Activated naive CD4-positive, alpha-beta T cell treated with anti-CD3 and anti-CD28 coated beads for 36 hours (primary cell): ENCODE measurements at regions not wholly inside any gene's neighbourhood (a gene's known extent, or its start where the extent isn't known, plus 50 kb on each side); places are given as distances from the start of the nearest gene placed in this dataset.

ENCODE experiments used
- CTCF ChIA-PET: fragments of 350-600 bp; sonication (Branson Sonifier 250); formaldehyde crosslinking; loops from one replicate; lab custom pipeline; 2021; ENCODE audit warnings: antibody characterized with exemption; lab: Charles Lee
- DNase-seq: peaks from one replicate; pipeline ENCODE4 v3.0.0-alpha.2; 2020
- H3K27ac Mint-ChIP-seq: one replicate; pipeline ENCODE4 v1.8.0; 2021; ENCODE audit warnings: mild to moderate bottlenecking, mixed read lengths
- H3K27me3 Mint-ChIP-seq: one replicate; pipeline ENCODE4 v1.8.0; 2021; ENCODE audit warnings: low read depth, mixed read lengths
- H3K36me3 Mint-ChIP-seq: one replicate; pipeline ENCODE4 v1.8.0; 2021; ENCODE audit warnings: low read depth, mixed read lengths
- H3K4me1 Mint-ChIP-seq: one replicate; pipeline ENCODE4 v1.8.0; 2021; ENCODE audit warnings: low read depth, mixed read lengths
- H3K4me3 Mint-ChIP-seq: one replicate; pipeline ENCODE4 v1.8.0; 2021; ENCODE audit warnings: mild to moderate bottlenecking, moderate library complexity, mixed read lengths
- H3K9me3 Mint-ChIP-seq: one replicate; pipeline ENCODE4 v1.8.0; 2021; ENCODE audit warnings: mixed read lengths
- intact Hi-C: fragments of 100-400 bp; cut with micrococcal nuclease; formaldehyde crosslinking; loops from one replicate; pipeline ENCODE4 v1.15.1; 2023

GRCh38 chr12:93944911-93945310 is 203.5 kb upstream of the PLXNC1 start:
- Mint-ChIP-seq H3K4me1 (peaks cover 2% of the 10 kb centered on the region), H3K27ac (no peak overlapping the region), H3K4me3 (no peak overlapping the region), H3K9me3 (peaks cover 2% of the 10 kb centered on the region), H3K36me3 (no peaks in the 10 kb centered on the region), H3K27me3 (no peaks in the 10 kb centered on the region)
- CTCF ChIA-PET = no interaction called here
- no peak for DNase-seq
- intact Hi-C loops = no loop called here

DNA sequence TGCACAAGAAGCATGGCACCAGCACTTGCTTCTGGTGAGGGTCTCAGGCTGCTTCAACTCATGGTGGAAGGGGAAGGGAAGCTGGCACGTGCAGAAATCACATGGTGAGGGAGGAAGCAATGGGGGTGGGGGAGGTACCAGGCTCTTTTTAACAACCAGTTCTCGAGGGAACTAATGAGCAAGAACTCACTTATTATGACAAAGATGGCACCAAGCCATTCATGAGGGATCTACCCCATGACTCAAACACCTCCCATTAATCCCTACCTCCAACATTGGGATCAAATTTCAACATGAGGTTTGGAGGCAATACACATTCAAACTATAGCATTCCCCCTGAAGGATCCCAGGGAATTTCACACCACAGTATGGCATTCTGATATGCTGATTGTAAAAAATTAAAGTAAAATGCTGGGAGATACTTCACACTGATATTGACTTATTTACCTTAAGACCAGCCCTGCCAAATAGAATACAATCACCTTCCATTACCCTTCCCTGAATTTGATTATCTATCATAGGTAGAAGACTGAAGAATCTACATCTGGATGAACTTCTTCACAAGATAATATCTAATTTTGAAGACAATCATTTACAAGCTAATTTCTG is 201.7 kb upstream of the PLXNC1 start:
- Mint-ChIP-seq H3K27me3 (no peaks in the 10 kb centered on the region), H3K9me3 (peaks cover 2% of the 10 kb centered on the region), H3K4me3 (no peak overlapping the region), H3K4me1 (peaks cover 4% of the 10 kb centered on the region), H3K27ac (no peak overlapping the region), H3K36me3 (no peaks in the 10 kb centered on the region)
- no peak for DNase-seq
- CTCF ChIA-PET = interaction anchor here (0.6 to 1.8 kb wide), 2 partner anchors 179 to 1338 kb away, joined by 3 to 4 read pairs; no protein-coding TSS in a partner anchor
- intact Hi-C loops = no loop called here

- no peaks in the 10 kb centered on the region for H3K27me3 Mint-ChIP-seq
- DNase-seq = no peak
- peaks cover 9% of the 10 kb centered on the region for H3K4me1 Mint-ChIP-seq
- peaks cover 2% of the 10 kb centered on the region for H3K9me3 Mint-ChIP-seq
- intact Hi-C loops = no loop called here
- H3K4me3 Mint-ChIP-seq = no peak overlapping the region
- H3K36me3 Mint-ChIP-seq = no peaks in the 10 kb centered on the region
- H3K27ac Mint-ChIP-seq = no peak overlapping the region
- CTCF ChIA-PET = interaction anchor here (1.4 to 1.8 kb wide), 2 partner anchors 155 to 180 kb away, joined by 4 read pairs; no protein-coding TSS in a partner anchor
These were observed 200.9 kb upstream of the PLXNC1 start for GRCh38 chr12:93947486-93947885.

- CTCF ChIA-PET = no interaction called here
- H3K27ac Mint-ChIP-seq = no peak overlapping the region
- H3K36me3 Mint-ChIP-seq = no peaks in the 10 kb centered on the region
- H3K4me3 Mint-ChIP-seq = no peak overlapping the region
- H3K4me1 Mint-ChIP-seq = peaks cover 9% of the 10 kb centered on the region
- no peak for DNase-seq
- no peaks in the 10 kb centered on the region for H3K27me3 Mint-ChIP-seq
- H3K9me3 Mint-ChIP-seq = peaks cover 2% of the 10 kb centered on the region
- intact Hi-C loops = no loop called here
These were observed 198.1 kb upstream of the PLXNC1 start for GRCh38 chr12:93950311-93950710.

DNA sequence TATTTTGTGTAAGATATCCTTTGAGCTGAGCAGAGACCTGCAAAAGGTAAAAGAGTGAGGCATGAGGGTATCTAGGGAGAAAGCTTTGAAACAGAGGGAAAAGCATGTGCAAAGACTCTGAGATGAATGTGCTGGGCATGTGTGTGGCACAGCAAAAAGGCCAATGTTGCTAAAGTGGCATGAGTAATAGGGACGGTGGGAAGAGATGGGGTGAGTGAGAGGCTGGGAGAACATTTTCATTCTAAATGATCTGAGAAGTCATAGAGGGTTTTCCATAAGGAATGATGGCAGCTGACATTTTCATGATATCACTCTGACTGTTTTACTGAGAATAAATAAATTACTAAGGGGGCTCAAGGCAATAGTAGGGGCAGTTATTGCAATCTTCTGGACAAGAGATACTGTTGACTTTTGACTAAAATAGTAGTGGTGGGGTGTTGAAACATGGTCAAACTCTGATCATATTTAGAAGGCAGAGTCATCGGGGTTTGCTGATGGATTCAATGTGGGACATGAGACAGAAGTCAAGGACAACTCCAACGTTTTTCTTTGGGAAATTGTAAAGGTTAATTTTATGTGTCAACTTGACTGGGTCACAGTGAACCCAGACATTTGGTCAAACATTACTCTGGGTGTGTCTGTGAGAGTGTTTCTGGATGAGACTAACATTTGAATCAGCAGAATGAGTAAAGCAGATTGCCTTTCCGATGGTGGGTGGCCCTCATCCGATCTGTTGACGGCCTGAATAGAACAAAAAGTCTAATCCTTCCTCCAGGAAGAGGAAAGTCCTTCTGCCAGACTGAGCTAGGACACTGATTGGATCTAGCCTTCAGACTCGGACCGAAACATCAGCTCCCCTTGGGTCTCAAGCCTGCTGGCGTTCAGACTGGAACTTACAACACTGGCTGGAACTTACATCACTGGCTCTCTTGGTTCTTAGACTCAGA is 193.9 kb upstream of the PLXNC1 start:
- Mint-ChIP-seq H3K4me3 (no peak overlapping the region), H3K27ac (no peak overlapping the region), H3K9me3 (peaks cover 8% of the 10 kb centered on the region), H3K36me3 (no peaks in the 10 kb centered on the region), H3K27me3 (no peaks in the 10 kb centered on the region), H3K4me1 (peaks cover 8% of the 10 kb centered on the region)
- intact Hi-C loops = no loop called here
- CTCF ChIA-PET = interaction anchor here (0.6 to 1.7 kb wide), 3 partner anchors 11 to 148 kb away, joined by 3 to 5 read pairs (median 3); no protein-coding TSS in a partner anchor
- no peak for DNase-seq

DNA sequence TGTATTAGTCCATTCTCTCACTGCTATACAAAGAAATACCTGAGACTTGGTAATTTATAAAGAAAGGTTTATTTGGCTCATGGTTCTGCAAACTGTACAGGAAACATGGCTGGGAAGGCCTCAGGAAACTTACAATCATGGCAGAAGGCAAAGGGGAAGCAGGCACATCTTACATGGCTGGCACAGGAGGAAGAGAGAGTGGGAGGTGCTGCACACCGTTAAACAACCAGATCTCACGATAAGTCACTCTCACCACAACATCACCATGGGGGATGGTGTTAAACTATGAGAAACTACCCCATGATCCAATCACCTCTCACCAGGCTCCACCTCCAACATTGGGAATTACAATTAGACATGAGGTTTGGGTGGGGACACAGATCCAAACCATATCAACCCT is 191.8 kb upstream of the PLXNC1 start:
- CTCF ChIA-PET = no interaction called here
- no peak overlapping the region for H3K27ac Mint-ChIP-seq
- H3K4me1 Mint-ChIP-seq = peaks cover 6% of the 10 kb centered on the region
- intact Hi-C loops = no loop called here
- H3K9me3 Mint-ChIP-seq = peaks cover 6% of the 10 kb centered on the region
- DNase-seq = no peak
- H3K27me3 Mint-ChIP-seq = no peaks in the 10 kb centered on the region
- H3K36me3 Mint-ChIP-seq = no peaks in the 10 kb centered on the region
- no peak overlapping the region for H3K4me3 Mint-ChIP-seq

DNA sequence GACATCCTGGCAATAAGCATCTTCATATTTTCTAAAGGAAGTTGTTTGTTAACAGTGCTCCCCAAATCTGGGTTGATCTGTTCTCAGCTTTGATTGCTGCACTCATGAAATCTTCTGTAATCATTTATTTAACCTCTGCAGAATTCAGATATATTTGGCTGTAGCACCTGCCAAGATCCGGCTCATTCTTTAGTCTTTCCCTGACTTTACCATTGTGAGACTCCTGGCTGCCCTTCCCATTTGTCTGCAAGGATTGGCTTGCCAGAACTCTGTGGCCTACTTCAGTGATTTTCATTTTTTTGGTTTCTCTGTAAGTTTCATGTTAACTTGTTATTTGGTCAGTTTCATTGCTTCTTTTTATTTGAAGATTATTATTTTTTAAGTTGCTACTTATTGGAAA is 191.2 kb upstream of the PLXNC1 start:
- no peaks in the 10 kb centered on the region for H3K27me3 Mint-ChIP-seq

DNA sequence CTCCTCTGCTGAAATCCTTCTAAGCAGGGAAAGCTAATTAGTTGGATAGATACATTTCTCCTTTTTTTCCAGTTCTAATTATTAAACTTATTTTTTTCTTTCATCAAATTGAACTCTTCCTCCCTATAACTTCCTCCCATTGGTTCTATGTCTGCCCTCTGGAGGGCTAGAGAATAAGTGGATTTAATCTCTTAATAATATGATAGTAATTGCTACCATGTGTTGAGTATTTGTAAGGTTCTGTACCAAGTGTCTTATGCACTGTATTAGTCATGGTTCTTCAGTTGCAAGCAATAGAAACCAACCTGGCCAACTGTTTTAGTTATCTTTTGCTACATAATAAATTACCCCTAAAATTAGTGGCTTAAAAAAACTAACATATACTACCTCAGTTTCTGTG is 190.5 kb upstream of the PLXNC1 start:
- H3K36me3 Mint-ChIP-seq = no peaks in the 10 kb centered on the region
- intact Hi-C loops = no loop called here
- peaks cover 3% of the 10 kb centered on the region for H3K4me1 Mint-ChIP-seq
- peaks cover 6% of the 10 kb centered on the region for H3K9me3 Mint-ChIP-seq
- DNase-seq = no peak
- H3K27ac Mint-ChIP-seq = no peak overlapping the region
- CTCF ChIA-PET = interaction anchor here (0.7 to 1.1 kb wide), 3 partner anchors 24 to 455 kb away, joined by 3 read pairs; no protein-coding TSS in a partner anchor
- H3K4me3 Mint-ChIP-seq = no peak overlapping the region
- H3K27me3 Mint-ChIP-seq = no peaks in the 10 kb centered on the region

More for the DNA sequence above, 191.2 kb upstream of the PLXNC1 start:
- Mint-ChIP-seq H3K27ac (no peak overlapping the region), H3K4me3 (no peak overlapping the region), H3K36me3 (no peaks in the 10 kb centered on the region), H3K4me1 (peaks cover 4% of the 10 kb centered on the region), H3K9me3 (peaks cover 6% of the 10 kb centered on the region)
- intact Hi-C loops = no loop called here
- no peak for DNase-seq
- CTCF ChIA-PET = interaction anchor here (0.7 to 1.1 kb wide), 2 partner anchors 25 to 347 kb away, joined by 3 read pairs; no protein-coding TSS in a partner anchor

GRCh38 chr12:93959657-93960056 is 188.7 kb upstream of the PLXNC1 start:
- CTCF ChIA-PET = no interaction called here

GRCh38 chr12:93960521-93960920 is 187.9 kb upstream of the PLXNC1 start:
- intact Hi-C loops = no loop called here
- Mint-ChIP-seq H3K36me3 (no peaks in the 10 kb centered on the region), H3K27ac (no peak overlapping the region), H3K9me3 (peaks cover 6% of the 10 kb centered on the region), H3K4me3 (no peak overlapping the region), H3K4me1 (peaks cover 3% of the 10 kb centered on the region), H3K27me3 (no peaks in the 10 kb centered on the region)
- DNase-seq = no peak
- CTCF ChIA-PET = interaction anchor here (2.3 kb wide), 1 partner anchor 115 kb away, joined by 4 read pairs; no protein-coding TSS in a partner anchor

More at GRCh38 chr12:93959657-93960056, 188.7 kb upstream of the PLXNC1 start:
- Mint-ChIP-seq H3K4me1 (peaks cover 3% of the 10 kb centered on the region), H3K27me3 (no peaks in the 10 kb centered on the region), H3K9me3 (peaks cover 6% of the 10 kb centered on the region), H3K27ac (no peak overlapping the region), H3K4me3 (no peak overlapping the region), H3K36me3 (no peaks in the 10 kb centered on the region)
- intact Hi-C loops = no loop called here
- no peak for DNase-seq

GRCh38 chr12:93962336-93962735 is 186.0 kb upstream of the PLXNC1 start:
- Mint-ChIP-seq H3K27ac (no peak overlapping the region), H3K27me3 (no peaks in the 10 kb centered on the region), H3K9me3 (no peaks in the 10 kb centered on the region), H3K4me1 (peaks cover 5% of the 10 kb centered on the region), H3K36me3 (no peaks in the 10 kb centered on the region), H3K4me3 (no peak overlapping the region)
- intact Hi-C loops = no loop called here
- CTCF ChIA-PET = interaction anchor here (1.2 to 2.3 kb wide), 2 partner anchors 113 to 139 kb away, joined by 3 to 4 read pairs; no protein-coding TSS in a partner anchor
- DNase-seq = no peak

GRCh38 chr12:93964936-93965335 is 183.4 kb upstream of the PLXNC1 start:
- Mint-ChIP-seq H3K36me3 (no peaks in the 10 kb centered on the region), H3K27me3 (no peaks in the 10 kb centered on the region), H3K4me1 (peaks cover 11% of the 10 kb centered on the region), H3K9me3 (no peaks in the 10 kb centered on the region), H3K4me3 (no peak overlapping the region), H3K27ac (no peak overlapping the region)
- intact Hi-C loops = no loop called here
- DNase-seq = no peak
- CTCF ChIA-PET = interaction anchor here (0.7 to 1.4 kb wide), 2 partner anchors 10 to 19 kb away, joined by 3 read pairs; no protein-coding TSS in a partner anchor
